Tibial nerve (tissue), 3 donors: ENCODE measurements at regions not wholly inside any gene's neighbourhood (a gene's known extent, or its start where the extent isn't known, plus 50 kb on each side); places are given as distances from the start of the nearest gene placed in this dataset.

Experiments used
- POLR2A ChIP-seq, 2 donors: fragments of 450-650 bp; IDR thresholded peaks; one replicate each; pipeline ENCODE4 v1.6.1; 2017; ENCODE audit warnings: antibody characterized with exemption in 2 of 2, mild to moderate bottlenecking in 2 of 2, moderate library complexity in 2 of 2
- TF ChIP-seq, protein P1 (sequence below), 5 experiments: fragments of 200-600 bp in 3 of 5; fragments of 450-650 bp in 2 of 5; sonication (generic) in 3 of 5; IDR thresholded peaks; one replicate each; pipeline ENCODE4 v1.5.1; 2016 to 2019; ENCODE audit warnings: antibody characterized with exemption in 5 of 5, mild to moderate bottlenecking in 3 of 5, moderate library complexity in 2 of 5

DNA sequence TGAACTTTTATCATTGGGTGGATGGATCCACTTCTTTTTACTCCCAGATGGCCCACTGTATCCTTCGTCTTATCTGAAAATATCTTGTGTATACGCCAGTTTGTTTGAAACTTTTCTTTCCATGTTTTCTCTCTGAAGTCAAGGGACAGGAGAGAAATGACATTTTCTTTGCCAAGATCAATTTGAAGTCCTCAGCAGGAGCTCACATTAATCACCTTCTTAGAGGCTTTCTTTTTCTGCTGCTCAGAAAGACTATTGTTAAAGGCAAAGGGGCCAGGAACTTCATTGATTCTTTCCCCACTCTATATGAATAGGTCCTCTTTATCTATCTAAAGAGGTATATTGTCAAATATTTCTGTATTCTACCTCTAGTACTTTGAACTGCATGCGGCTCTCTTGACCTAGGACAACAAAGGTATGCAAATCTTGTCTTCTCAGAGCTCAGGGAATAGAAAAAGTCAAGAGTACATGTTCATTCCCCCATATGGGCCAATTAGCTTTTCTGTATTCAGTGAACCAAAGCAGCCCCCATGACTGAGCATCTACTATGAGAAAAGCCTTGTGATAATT lies 583.3 kb downstream of the HS3ST4 start:
- TF ChIP-seq, protein P1, sequence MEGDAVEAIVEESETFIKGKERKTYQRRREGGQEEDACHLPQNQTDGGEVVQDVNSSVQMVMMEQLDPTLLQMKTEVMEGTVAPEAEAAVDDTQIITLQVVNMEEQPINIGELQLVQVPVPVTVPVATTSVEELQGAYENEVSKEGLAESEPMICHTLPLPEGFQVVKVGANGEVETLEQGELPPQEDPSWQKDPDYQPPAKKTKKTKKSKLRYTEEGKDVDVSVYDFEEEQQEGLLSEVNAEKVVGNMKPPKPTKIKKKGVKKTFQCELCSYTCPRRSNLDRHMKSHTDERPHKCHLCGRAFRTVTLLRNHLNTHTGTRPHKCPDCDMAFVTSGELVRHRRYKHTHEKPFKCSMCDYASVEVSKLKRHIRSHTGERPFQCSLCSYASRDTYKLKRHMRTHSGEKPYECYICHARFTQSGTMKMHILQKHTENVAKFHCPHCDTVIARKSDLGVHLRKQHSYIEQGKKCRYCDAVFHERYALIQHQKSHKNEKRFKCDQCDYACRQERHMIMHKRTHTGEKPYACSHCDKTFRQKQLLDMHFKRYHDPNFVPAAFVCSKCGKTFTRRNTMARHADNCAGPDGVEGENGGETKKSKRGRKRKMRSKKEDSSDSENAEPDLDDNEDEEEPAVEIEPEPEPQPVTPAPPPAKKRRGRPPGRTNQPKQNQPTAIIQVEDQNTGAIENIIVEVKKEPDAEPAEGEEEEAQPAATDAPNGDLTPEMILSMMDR (IDR thresholded peaks at IDR 0.05), result no peak
- no peak for TF ChIP-seq POLR2A (IDR thresholded peaks at IDR 0.05)
